PC-9 (cell line): ENCODE measurements at regions not wholly inside any gene's neighbourhood (a gene's known extent, or its start where the extent isn't known, plus 50 kb on each side); places are given as distances from the start of the nearest gene placed in this dataset.
"Not testable (repeated sequence)": the region's sequence is repeated elsewhere in the genome, so short reads cannot be mapped to it uniquely, and the experiment has no call there.

Source experiments
- EZH2 ChIP-seq: fragments of 200-600 bp; sonication (generic); IDR thresholded peaks from 2 replicates; pipeline ENCODE4 v1.8.0; 2017; ENCODE audit warnings: antibody characterized with exemption, low read depth
- TF ChIP-seq, protein P1 (sequence below): fragments of 200-600 bp; sonication (generic); conservative IDR thresholded peaks from 2 replicates; pipeline ENCODE4 v1.6.1; 2017; ENCODE audit warnings: mixed run types, antibody characterized with exemption, mild to moderate bottlenecking, moderate library complexity

DNA sequence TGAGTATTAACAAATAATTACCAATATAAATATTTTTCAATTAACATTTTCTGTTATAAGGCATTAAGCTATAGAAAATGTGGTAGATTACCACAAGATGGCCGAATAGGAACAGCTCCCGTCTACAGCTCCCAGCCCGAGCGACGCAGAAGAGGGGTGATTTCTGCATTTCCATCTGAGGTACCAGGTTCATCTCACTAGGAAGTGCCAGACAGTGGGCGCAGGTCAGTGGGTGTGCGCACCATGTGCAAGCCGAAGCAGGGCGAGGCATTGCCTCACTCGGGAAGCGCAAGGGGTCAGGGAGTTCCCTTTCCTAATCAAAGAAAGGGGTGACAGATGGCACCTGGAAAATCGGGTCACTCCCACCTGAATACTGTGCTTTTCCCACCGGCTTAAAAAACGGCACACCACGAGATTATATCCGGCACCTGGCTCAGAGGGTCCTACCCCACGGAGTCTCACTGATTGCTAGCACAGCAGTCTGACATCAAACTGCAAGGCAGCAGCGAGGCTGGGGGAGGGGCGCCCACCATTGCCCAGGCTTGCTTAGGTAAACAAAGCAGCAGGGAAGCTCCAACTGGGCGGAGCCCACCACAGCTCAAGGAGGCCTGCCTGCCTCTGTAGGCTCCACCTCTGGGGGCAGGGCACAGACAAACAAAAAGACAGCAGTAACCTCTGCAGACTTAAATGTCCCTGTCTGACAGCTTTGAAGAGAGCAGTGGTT is 808.4 kb downstream of the FSCB start:
- TF ChIP-seq, protein P1, sequence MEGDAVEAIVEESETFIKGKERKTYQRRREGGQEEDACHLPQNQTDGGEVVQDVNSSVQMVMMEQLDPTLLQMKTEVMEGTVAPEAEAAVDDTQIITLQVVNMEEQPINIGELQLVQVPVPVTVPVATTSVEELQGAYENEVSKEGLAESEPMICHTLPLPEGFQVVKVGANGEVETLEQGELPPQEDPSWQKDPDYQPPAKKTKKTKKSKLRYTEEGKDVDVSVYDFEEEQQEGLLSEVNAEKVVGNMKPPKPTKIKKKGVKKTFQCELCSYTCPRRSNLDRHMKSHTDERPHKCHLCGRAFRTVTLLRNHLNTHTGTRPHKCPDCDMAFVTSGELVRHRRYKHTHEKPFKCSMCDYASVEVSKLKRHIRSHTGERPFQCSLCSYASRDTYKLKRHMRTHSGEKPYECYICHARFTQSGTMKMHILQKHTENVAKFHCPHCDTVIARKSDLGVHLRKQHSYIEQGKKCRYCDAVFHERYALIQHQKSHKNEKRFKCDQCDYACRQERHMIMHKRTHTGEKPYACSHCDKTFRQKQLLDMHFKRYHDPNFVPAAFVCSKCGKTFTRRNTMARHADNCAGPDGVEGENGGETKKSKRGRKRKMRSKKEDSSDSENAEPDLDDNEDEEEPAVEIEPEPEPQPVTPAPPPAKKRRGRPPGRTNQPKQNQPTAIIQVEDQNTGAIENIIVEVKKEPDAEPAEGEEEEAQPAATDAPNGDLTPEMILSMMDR = not testable (repeated sequence)
- TF ChIP-seq EZH2 = not testable (repeated sequence)
